Osteocyte (in vitro differentiated cells): ENCODE measurements at regions not wholly inside any gene's neighbourhood (a gene's known extent, or its start where the extent isn't known, plus 50 kb on each side); places are given as distances from the start of the nearest gene placed in this dataset.

Source experiments
- DNase-seq: peaks from one replicate; pipeline ENCODE4 v3.0.0; 2021; ENCODE audit warnings: mixed read lengths; ENCODE audit not compliant: unreplicated experiment; ENCODE audit errors: extremely low spot score
- H3K27ac Mint-ChIP-seq: one replicate; pipeline ENCODE4 v1.8.0; 2021; ENCODE audit warnings: mild to moderate bottlenecking, mixed read lengths; ENCODE audit not compliant: unreplicated experiment
- H3K27me3 Mint-ChIP-seq: one replicate; pipeline ENCODE4 v1.8.0; 2021; ENCODE audit warnings: mixed read lengths; ENCODE audit not compliant: unreplicated experiment
- H3K36me3 Mint-ChIP-seq: one replicate; pipeline ENCODE4 v1.8.0; 2021; ENCODE audit warnings: mixed read lengths; ENCODE audit not compliant: unreplicated experiment
- H3K4me1 Mint-ChIP-seq: one replicate; pipeline ENCODE4 v1.8.0; 2021; ENCODE audit warnings: mixed read lengths; ENCODE audit not compliant: unreplicated experiment
- H3K4me3 Mint-ChIP-seq: one replicate; pipeline ENCODE4 v1.8.0; 2021; ENCODE audit warnings: mild to moderate bottlenecking, moderate library complexity, mixed read lengths; ENCODE audit not compliant: unreplicated experiment
- H3K9me3 Mint-ChIP-seq: one replicate; pipeline ENCODE4 v1.8.0; 2021; ENCODE audit warnings: mixed read lengths; ENCODE audit not compliant: unreplicated experiment
- TF ChIP-seq, protein P1 (sequence below): fragments of 200-600 bp; sonication (generic); IDR thresholded peaks from 2 replicates; pipeline ENCODE4 v1.5.0; 2021; ENCODE audit warnings: antibody characterized with exemption, mild to moderate bottlenecking, moderate library complexity

GRCh38 chr3:26449996-26450395 lies 172.6 kb upstream of the LRRC3B start:
- TF ChIP-seq, protein P1, sequence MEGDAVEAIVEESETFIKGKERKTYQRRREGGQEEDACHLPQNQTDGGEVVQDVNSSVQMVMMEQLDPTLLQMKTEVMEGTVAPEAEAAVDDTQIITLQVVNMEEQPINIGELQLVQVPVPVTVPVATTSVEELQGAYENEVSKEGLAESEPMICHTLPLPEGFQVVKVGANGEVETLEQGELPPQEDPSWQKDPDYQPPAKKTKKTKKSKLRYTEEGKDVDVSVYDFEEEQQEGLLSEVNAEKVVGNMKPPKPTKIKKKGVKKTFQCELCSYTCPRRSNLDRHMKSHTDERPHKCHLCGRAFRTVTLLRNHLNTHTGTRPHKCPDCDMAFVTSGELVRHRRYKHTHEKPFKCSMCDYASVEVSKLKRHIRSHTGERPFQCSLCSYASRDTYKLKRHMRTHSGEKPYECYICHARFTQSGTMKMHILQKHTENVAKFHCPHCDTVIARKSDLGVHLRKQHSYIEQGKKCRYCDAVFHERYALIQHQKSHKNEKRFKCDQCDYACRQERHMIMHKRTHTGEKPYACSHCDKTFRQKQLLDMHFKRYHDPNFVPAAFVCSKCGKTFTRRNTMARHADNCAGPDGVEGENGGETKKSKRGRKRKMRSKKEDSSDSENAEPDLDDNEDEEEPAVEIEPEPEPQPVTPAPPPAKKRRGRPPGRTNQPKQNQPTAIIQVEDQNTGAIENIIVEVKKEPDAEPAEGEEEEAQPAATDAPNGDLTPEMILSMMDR = no peak
- no peak overlapping the region for H3K4me3 Mint-ChIP-seq
- no peak overlapping the region for H3K27ac Mint-ChIP-seq
- no peaks in the 10 kb centered on the region for H3K4me1 Mint-ChIP-seq
- peaks cover 8% of the 10 kb centered on the region for H3K27me3 Mint-ChIP-seq
- no peaks in the 10 kb centered on the region for H3K9me3 Mint-ChIP-seq
- no peak for DNase-seq
- no peaks in the 10 kb centered on the region for H3K36me3 Mint-ChIP-seq

GRCh38 chr3:26452363-26452762 lies 170.2 kb upstream of the LRRC3B start:
- no peaks in the 10 kb centered on the region for H3K4me1 Mint-ChIP-seq
- peaks cover 8% of the 10 kb centered on the region for H3K27me3 Mint-ChIP-seq
- TF ChIP-seq, protein P1 = no peak
- H3K36me3 Mint-ChIP-seq = no peaks in the 10 kb centered on the region
- no peak for DNase-seq
- no peaks in the 10 kb centered on the region for H3K9me3 Mint-ChIP-seq
- H3K27ac Mint-ChIP-seq = no peak overlapping the region
- H3K4me3 Mint-ChIP-seq = no peak overlapping the region

- Mint-ChIP-seq H3K4me1 (no peaks in the 10 kb centered on the region), H3K9me3 (peaks cover 15% of the 10 kb centered on the region), H3K27ac (no peak overlapping the region), H3K36me3 (no peaks in the 10 kb centered on the region), H3K4me3 (no peak overlapping the region), H3K27me3 (no peaks in the 10 kb centered on the region)
- TF ChIP-seq, protein P1 = no peak
- no peak for DNase-seq
Observed at GRCh38 chr3:26460985-26461384, 161.6 kb upstream of the LRRC3B start.

- peaks cover 5% of the 10 kb centered on the region for H3K9me3 Mint-ChIP-seq
- no peaks in the 10 kb centered on the region for H3K36me3 Mint-ChIP-seq
- H3K27me3 Mint-ChIP-seq = no peaks in the 10 kb centered on the region
- H3K4me3 Mint-ChIP-seq = no peak overlapping the region
- no peak for DNase-seq
- no peak overlapping the region for H3K27ac Mint-ChIP-seq
- no peaks in the 10 kb centered on the region for H3K4me1 Mint-ChIP-seq
- TF ChIP-seq, protein P1 = no peak
Observed at GRCh38 chr3:26472345-26472744, 150.2 kb upstream of the LRRC3B start.

- Mint-ChIP-seq H3K9me3 (no peaks in the 10 kb centered on the region), H3K27me3 (no peaks in the 10 kb centered on the region), H3K36me3 (no peaks in the 10 kb centered on the region), H3K27ac (no peak overlapping the region), H3K4me1 (no peaks in the 10 kb centered on the region), H3K4me3 (no peak overlapping the region)
- TF ChIP-seq, protein P1 = no peak
- no peak for DNase-seq
Observed at GRCh38 chr3:26474706-26475105, 147.9 kb upstream of the LRRC3B start.
